ENCODE measurements at regions not wholly inside any gene's neighbourhood (a gene's known extent, or its start where the extent isn't known, plus 50 kb on each side); places are given as distances from the start of the nearest gene placed in this dataset.

GRCh38 chr10:27345455-27345920 lies 104.9 kb upstream of the ACBD5 start:
- TF ChIP-seq GATA2 (IDR thresholded peaks at IDR 0.05; ENCODE audit: low read depth, low read length): no peak
- no peak for TF ChIP-seq GATA3 (IDR thresholded peaks at IDR 0.05; ENCODE audit: low read depth, low read length)
